ENCODE measurements at regions not wholly inside any gene's neighbourhood (a gene's known extent, or its start where the extent isn't known, plus 50 kb on each side); places are given as distances from the start of the nearest gene placed in this dataset.

- 85% methylated on average over 2 of the region's 2 CpGs for WGBS
- no peak overlapping the region for H3K4me3 ChIP-seq (ENCODE audit: low read length in 2 of 2)
These were observed 304.2 kb downstream of the LRFN2 start for GRCh38 chr6:40282986-40283385.

GRCh38 chr6:40281402-40281801 lies 305.8 kb downstream of the LRFN2 start:
- H3K36me3 ChIP-seq (ENCODE audit: control insufficient read depth in 2 of 2, insufficient read depth in 2 of 2, low read length in 1 of 2), result no peaks in the 10 kb centered on the region
- peaks cover 0 to 10% of the 10 kb centered on the region in 2 donors for H3K27me3 ChIP-seq (ENCODE audit: control insufficient read depth in 2 of 2, insufficient read depth in 1 of 2, low read length in 1 of 2)
- 90% methylated on average over 5 of the region's 5 CpGs for WGBS
- DNase-seq (ENCODE audit: low read depth in 6 of 9, low spot score in 9 of 9), result no peak
- H3K27ac ChIP-seq (ENCODE audit: low read depth in 1 of 2, low read length in 1 of 2), result no peak overlapping the region
- H3K4me3 ChIP-seq (ENCODE audit: low read length in 2 of 2), result no peak overlapping the region
- H3K9me3 ChIP-seq (ENCODE audit: control insufficient read depth in 2 of 2, insufficient read depth in 1 of 2, low read length in 1 of 2), result no peaks in the 10 kb centered on the region
- H3K4me1 ChIP-seq (ENCODE audit: control insufficient read depth in 2 of 2, insufficient read depth in 2 of 2, low read length in 2 of 2), result no peaks in the 10 kb centered on the region

More at GRCh38 chr6:40282986-40283385, 304.2 kb downstream of the LRFN2 start:
- Histone ChIP-seq H3K9me3 (ENCODE audit: control insufficient read depth in 2 of 2, insufficient read depth in 1 of 2, low read length in 1 of 2) (no peaks in the 10 kb centered on the region), H3K36me3 (ENCODE audit: control insufficient read depth in 2 of 2, insufficient read depth in 2 of 2, low read length in 1 of 2) (no peaks in the 10 kb centered on the region), H3K27ac (ENCODE audit: low read depth in 1 of 2, low read length in 1 of 2) (no peak overlapping the region), H3K27me3 (ENCODE audit: control insufficient read depth in 2 of 2, insufficient read depth in 1 of 2, low read length in 1 of 2) (peaks cover 0 to 15% of the 10 kb centered on the region in 2 donors), H3K4me1 (ENCODE audit: control insufficient read depth in 2 of 2, insufficient read depth in 2 of 2, low read length in 2 of 2) (no peaks in the 10 kb centered on the region)
- DNase-seq (ENCODE audit: low read depth in 6 of 9, low spot score in 9 of 9), result no peak

GRCh38 chr6:40280231-40280630 lies 306.9 kb downstream of the LRFN2 start:
- Histone ChIP-seq H3K36me3 (ENCODE audit: control insufficient read depth in 2 of 2, insufficient read depth in 2 of 2, low read length in 1 of 2) (no peaks in the 10 kb centered on the region), H3K27me3 (ENCODE audit: control insufficient read depth in 2 of 2, insufficient read depth in 1 of 2, low read length in 1 of 2) (peaks cover 0 to under 1% of the 10 kb centered on the region in 2 donors), H3K9me3 (ENCODE audit: control insufficient read depth in 2 of 2, insufficient read depth in 1 of 2, low read length in 1 of 2) (no peaks in the 10 kb centered on the region), H3K4me3 (ENCODE audit: low read length in 2 of 2) (no peak overlapping the region), H3K27ac (ENCODE audit: low read depth in 1 of 2, low read length in 1 of 2) (no peak overlapping the region), H3K4me1 (ENCODE audit: control insufficient read depth in 2 of 2, insufficient read depth in 2 of 2, low read length in 2 of 2) (no peaks in the 10 kb centered on the region)
- WGBS, result 81% methylated on average over 3 of the region's 3 CpGs
- no peak for DNase-seq (ENCODE audit: low read depth in 6 of 9, low spot score in 9 of 9)

- Histone ChIP-seq H3K4me3 (ENCODE audit: low read length in 2 of 2) (no peak overlapping the region), H3K27me3 (ENCODE audit: control insufficient read depth in 2 of 2, insufficient read depth in 1 of 2, low read length in 1 of 2) (no peaks in the 10 kb centered on the region), H3K9me3 (ENCODE audit: control insufficient read depth in 2 of 2, insufficient read depth in 1 of 2, low read length in 1 of 2) (no peaks in the 10 kb centered on the region), H3K27ac (ENCODE audit: low read depth in 1 of 2, low read length in 1 of 2) (no peak overlapping the region), H3K36me3 (ENCODE audit: control insufficient read depth in 2 of 2, insufficient read depth in 2 of 2, low read length in 1 of 2) (no peaks in the 10 kb centered on the region), H3K4me1 (ENCODE audit: control insufficient read depth in 2 of 2, insufficient read depth in 2 of 2, low read length in 2 of 2) (no peaks in the 10 kb centered on the region)
- DNase-seq (ENCODE audit: low read depth in 6 of 9, low spot score in 9 of 9), result no peak
- 95% methylated on average over 15 of the region's 15 CpGs for WGBS
These were observed 311.0 kb downstream of the LRFN2 start for GRCh38 chr6:40276141-40276540.

- H3K36me3 ChIP-seq (ENCODE audit: control insufficient read depth in 2 of 2, insufficient read depth in 2 of 2, low read length in 1 of 2), result no peaks in the 10 kb centered on the region
- no peaks in the 10 kb centered on the region for H3K27me3 ChIP-seq (ENCODE audit: control insufficient read depth in 2 of 2, insufficient read depth in 1 of 2, low read length in 1 of 2)
- H3K4me3 ChIP-seq (ENCODE audit: low read length in 2 of 2), result no peak overlapping the region
- no peak overlapping the region for H3K27ac ChIP-seq (ENCODE audit: low read depth in 1 of 2, low read length in 1 of 2)
- DNase-seq (ENCODE audit: low read depth in 6 of 9, low spot score in 9 of 9), result no peak
- 86% methylated on average over 2 of the region's 2 CpGs for WGBS
- no peaks in the 10 kb centered on the region for H3K9me3 ChIP-seq (ENCODE audit: control insufficient read depth in 2 of 2, insufficient read depth in 1 of 2, low read length in 1 of 2)
- no peaks in the 10 kb centered on the region for H3K4me1 ChIP-seq (ENCODE audit: control insufficient read depth in 2 of 2, insufficient read depth in 2 of 2, low read length in 2 of 2)
These were observed 313.1 kb downstream of the LRFN2 start for GRCh38 chr6:40274058-40274457.

GRCh38 chr6:40268614-40269013 lies 318.6 kb downstream of the LRFN2 start:
- Histone ChIP-seq H3K27me3 (ENCODE audit: control insufficient read depth in 2 of 2, insufficient read depth in 1 of 2, low read length in 1 of 2) (peaks cover 0 to 2% of the 10 kb centered on the region in 2 donors), H3K36me3 (ENCODE audit: control insufficient read depth in 2 of 2, insufficient read depth in 2 of 2, low read length in 1 of 2) (no peaks in the 10 kb centered on the region), H3K27ac (ENCODE audit: low read depth in 1 of 2, low read length in 1 of 2) (no peak overlapping the region), H3K4me1 (ENCODE audit: control insufficient read depth in 2 of 2, insufficient read depth in 2 of 2, low read length in 2 of 2) (no peaks in the 10 kb centered on the region), H3K9me3 (ENCODE audit: control insufficient read depth in 2 of 2, insufficient read depth in 1 of 2, low read length in 1 of 2) (no peaks in the 10 kb centered on the region), H3K4me3 (ENCODE audit: low read length in 2 of 2) (no peak overlapping the region)
- no peak for DNase-seq (ENCODE audit: low read depth in 6 of 9, low spot score in 9 of 9)
- WGBS, result 62% methylated on average over 5 of the region's 5 CpGs

GRCh38 chr6:40268166-40268565 lies 319.0 kb downstream of the LRFN2 start:
- H3K36me3 ChIP-seq (ENCODE audit: control insufficient read depth in 2 of 2, insufficient read depth in 2 of 2, low read length in 1 of 2), result no peaks in the 10 kb centered on the region
- no peaks in the 10 kb centered on the region for H3K9me3 ChIP-seq (ENCODE audit: control insufficient read depth in 2 of 2, insufficient read depth in 1 of 2, low read length in 1 of 2)
- no peak overlapping the region for H3K4me3 ChIP-seq (ENCODE audit: low read length in 2 of 2)
- no peak for DNase-seq (ENCODE audit: low read depth in 6 of 9, low spot score in 9 of 9)
- no peaks in the 10 kb centered on the region for H3K4me1 ChIP-seq (ENCODE audit: control insufficient read depth in 2 of 2, insufficient read depth in 2 of 2, low read length in 2 of 2)
- WGBS, result 39% methylated on average over 2 of the region's 2 CpGs
- H3K27me3 ChIP-seq (ENCODE audit: control insufficient read depth in 2 of 2, insufficient read depth in 1 of 2, low read length in 1 of 2), result peaks cover 0 to 2% of the 10 kb centered on the region in 2 donors
- no peak overlapping the region for H3K27ac ChIP-seq (ENCODE audit: low read depth in 1 of 2, low read length in 1 of 2)

- no peak for DNase-seq (ENCODE audit: low read depth in 6 of 9, low spot score in 9 of 9)
- H3K36me3 ChIP-seq (ENCODE audit: control insufficient read depth in 2 of 2, insufficient read depth in 2 of 2, low read length in 1 of 2), result no peaks in the 10 kb centered on the region
- no peak overlapping the region for H3K27ac ChIP-seq (ENCODE audit: low read depth in 1 of 2, low read length in 1 of 2)
- no peaks in the 10 kb centered on the region for H3K9me3 ChIP-seq (ENCODE audit: control insufficient read depth in 2 of 2, insufficient read depth in 1 of 2, low read length in 1 of 2)
- WGBS, result 64% methylated on average over 2 of the region's 2 CpGs
- peaks cover 0 to 2% of the 10 kb centered on the region in 2 donors for H3K27me3 ChIP-seq (ENCODE audit: control insufficient read depth in 2 of 2, insufficient read depth in 1 of 2, low read length in 1 of 2)
- no peak overlapping the region for H3K4me3 ChIP-seq (ENCODE audit: low read length in 2 of 2)
- H3K4me1 ChIP-seq (ENCODE audit: control insufficient read depth in 2 of 2, insufficient read depth in 2 of 2, low read length in 2 of 2), result no peaks in the 10 kb centered on the region
These were observed 321.5 kb downstream of the LRFN2 start for GRCh38 chr6:40265615-40266014.

- WGBS, result 47% methylated on average over 2 of the region's 2 CpGs
- no peak for DNase-seq (ENCODE audit: low read depth in 6 of 9, low spot score in 9 of 9)
- no peak overlapping the region for H3K27ac ChIP-seq (ENCODE audit: low read depth in 1 of 2, low read length in 1 of 2)
- no peaks in the 10 kb centered on the region for H3K36me3 ChIP-seq (ENCODE audit: control insufficient read depth in 2 of 2, insufficient read depth in 2 of 2, low read length in 1 of 2)
- H3K4me3 ChIP-seq (ENCODE audit: low read length in 2 of 2), result no peak overlapping the region
- H3K4me1 ChIP-seq (ENCODE audit: control insufficient read depth in 2 of 2, insufficient read depth in 2 of 2, low read length in 2 of 2), result no peaks in the 10 kb centered on the region
- H3K9me3 ChIP-seq (ENCODE audit: control insufficient read depth in 2 of 2, insufficient read depth in 1 of 2, low read length in 1 of 2), result no peaks in the 10 kb centered on the region
- peaks cover 0 to 2% of the 10 kb centered on the region in 2 donors for H3K27me3 ChIP-seq (ENCODE audit: control insufficient read depth in 2 of 2, insufficient read depth in 1 of 2, low read length in 1 of 2)
These were observed 323.2 kb downstream of the LRFN2 start for GRCh38 chr6:40263970-40264369.

- no peak for DNase-seq (ENCODE audit: low read depth in 6 of 9, low spot score in 9 of 9)
- Histone ChIP-seq H3K4me3 (ENCODE audit: low read length in 2 of 2) (no peak overlapping the region), H3K4me1 (ENCODE audit: control insufficient read depth in 2 of 2, insufficient read depth in 2 of 2, low read length in 2 of 2) (no peaks in the 10 kb centered on the region), H3K9me3 (ENCODE audit: control insufficient read depth in 2 of 2, insufficient read depth in 1 of 2, low read length in 1 of 2) (no peaks in the 10 kb centered on the region), H3K36me3 (ENCODE audit: control insufficient read depth in 2 of 2, insufficient read depth in 2 of 2, low read length in 1 of 2) (no peaks in the 10 kb centered on the region), H3K27ac (ENCODE audit: low read depth in 1 of 2, low read length in 1 of 2) (no peak overlapping the region), H3K27me3 (ENCODE audit: control insufficient read depth in 2 of 2, insufficient read depth in 1 of 2, low read length in 1 of 2) (no peaks in the 10 kb centered on the region)
- 96% methylated on average over 1 of the region's 1 CpG for WGBS
These were observed 324.8 kb downstream of the LRFN2 start for GRCh38 chr6:40262363-40262762.
